ENCODE measurements at regions not wholly inside any gene's neighbourhood (a gene's known extent, or its start where the extent isn't known, plus 50 kb on each side); places are given as distances from the start of the nearest gene placed in this dataset.

DNA sequence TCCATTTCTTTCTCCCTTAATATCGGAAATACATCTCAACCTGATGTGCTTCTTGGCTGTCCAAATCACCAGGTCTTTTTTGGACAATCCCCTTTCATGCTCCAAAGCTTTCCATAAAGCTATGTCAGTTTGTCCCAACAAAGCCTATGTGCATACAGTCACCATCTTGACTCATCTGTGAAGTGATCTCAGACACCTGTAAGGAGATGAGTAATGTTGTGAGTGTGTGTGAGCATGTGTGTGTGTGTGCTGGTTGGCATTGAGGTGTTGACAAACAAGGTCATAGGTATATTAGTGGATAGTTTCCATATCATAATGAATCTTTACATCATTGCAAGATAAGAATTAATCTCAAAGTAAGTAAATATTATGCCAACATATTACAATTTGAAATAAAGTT is 1243.3 kb upstream of the SEL1L start:
- H3K4me3 ChIP-seq (ENCODE audit: low read depth, low read length), result no peak overlapping the region
- DNase-seq (ENCODE audit: low read depth), result no peak
- TF ChIP-seq, protein P1, sequence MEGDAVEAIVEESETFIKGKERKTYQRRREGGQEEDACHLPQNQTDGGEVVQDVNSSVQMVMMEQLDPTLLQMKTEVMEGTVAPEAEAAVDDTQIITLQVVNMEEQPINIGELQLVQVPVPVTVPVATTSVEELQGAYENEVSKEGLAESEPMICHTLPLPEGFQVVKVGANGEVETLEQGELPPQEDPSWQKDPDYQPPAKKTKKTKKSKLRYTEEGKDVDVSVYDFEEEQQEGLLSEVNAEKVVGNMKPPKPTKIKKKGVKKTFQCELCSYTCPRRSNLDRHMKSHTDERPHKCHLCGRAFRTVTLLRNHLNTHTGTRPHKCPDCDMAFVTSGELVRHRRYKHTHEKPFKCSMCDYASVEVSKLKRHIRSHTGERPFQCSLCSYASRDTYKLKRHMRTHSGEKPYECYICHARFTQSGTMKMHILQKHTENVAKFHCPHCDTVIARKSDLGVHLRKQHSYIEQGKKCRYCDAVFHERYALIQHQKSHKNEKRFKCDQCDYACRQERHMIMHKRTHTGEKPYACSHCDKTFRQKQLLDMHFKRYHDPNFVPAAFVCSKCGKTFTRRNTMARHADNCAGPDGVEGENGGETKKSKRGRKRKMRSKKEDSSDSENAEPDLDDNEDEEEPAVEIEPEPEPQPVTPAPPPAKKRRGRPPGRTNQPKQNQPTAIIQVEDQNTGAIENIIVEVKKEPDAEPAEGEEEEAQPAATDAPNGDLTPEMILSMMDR (IDR thresholded peaks at IDR 0.05; ENCODE audit: control insufficient read depth, extremely low read depth, insufficient read depth), result no peak

DNA sequence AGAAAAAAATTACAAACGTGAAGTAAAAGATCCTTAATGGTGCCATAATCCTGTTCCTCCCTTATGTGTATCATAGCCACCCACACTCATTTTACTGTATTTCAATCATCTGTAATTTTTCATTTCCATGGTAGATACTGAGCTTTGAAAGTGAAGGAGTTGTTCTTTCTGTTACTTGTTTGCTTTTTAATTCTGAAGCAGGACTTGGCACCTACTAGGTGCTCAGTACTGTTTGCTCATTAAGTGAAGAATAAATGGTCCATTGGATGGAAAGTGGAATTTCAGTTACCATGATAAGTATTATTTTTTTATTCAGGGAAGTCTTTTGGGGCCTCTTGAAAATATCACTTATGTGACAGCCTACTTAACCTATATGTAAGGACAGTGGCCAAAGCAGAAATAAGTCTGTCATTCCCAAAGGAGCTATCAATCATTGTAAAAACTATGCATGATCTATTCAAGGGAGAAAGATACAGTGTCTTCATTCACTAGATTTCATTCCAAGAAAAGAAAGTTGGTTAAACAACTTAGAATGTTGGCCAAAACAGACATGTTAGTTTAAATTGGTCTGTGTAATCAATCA is 1244.4 kb upstream of the SEL1L start:
- no peak for DNase-seq (ENCODE audit: low read depth)
- H3K4me3 ChIP-seq (ENCODE audit: low read depth, low read length), result no peak overlapping the region
- TF ChIP-seq, protein P1 (IDR thresholded peaks at IDR 0.05; ENCODE audit: control insufficient read depth, extremely low read depth, insufficient read depth), result no peak

DNA sequence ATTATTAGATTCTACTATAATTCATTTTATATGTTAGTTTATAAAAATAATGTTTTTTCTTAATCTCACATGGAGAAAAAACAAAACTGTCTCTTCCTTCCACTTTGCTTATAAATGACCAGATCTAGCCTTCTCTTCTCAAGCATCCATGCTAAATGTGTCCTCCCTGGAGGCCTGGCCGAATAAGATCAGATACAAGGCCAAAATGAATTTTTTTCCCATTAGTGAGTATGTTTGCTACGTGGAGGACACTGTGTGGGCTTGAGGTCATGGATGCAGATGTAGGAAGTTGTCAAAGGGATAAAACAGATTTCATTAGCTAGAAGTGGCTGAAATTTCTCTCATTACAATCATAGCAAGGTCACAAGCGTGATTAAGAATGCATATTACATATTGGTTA is 1244.9 kb upstream of the SEL1L start:
- no peak overlapping the region for H3K4me3 ChIP-seq (ENCODE audit: low read depth, low read length)
- no peak for DNase-seq (ENCODE audit: low read depth)
- TF ChIP-seq, protein P1 (IDR thresholded peaks at IDR 0.05; ENCODE audit: control insufficient read depth, extremely low read depth, insufficient read depth), result no peak

DNA sequence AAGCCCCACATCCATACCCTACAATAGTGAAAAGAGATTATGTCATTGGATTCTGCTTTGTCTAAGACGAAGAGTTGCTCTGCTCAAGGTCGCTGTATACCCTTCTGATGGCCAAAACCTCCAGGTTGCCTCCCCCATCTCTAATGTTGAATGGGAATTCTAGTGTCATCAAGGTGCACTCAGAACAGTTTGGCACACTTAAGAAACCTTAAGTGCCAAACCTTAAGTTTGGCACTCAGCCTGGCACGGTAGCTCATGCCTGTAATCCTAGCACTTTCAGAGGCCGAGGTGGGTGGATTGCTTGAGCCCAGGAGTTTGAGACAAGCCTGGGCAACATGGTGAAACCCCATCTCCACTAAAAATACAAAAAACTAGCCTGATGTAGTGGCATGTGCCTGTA is 1245.6 kb upstream of the SEL1L start:
- no peak overlapping the region for H3K4me3 ChIP-seq (ENCODE audit: low read depth, low read length)
- DNase-seq (ENCODE audit: low read depth), result no peak
- TF ChIP-seq, protein P1 (IDR thresholded peaks at IDR 0.05; ENCODE audit: control insufficient read depth, extremely low read depth, insufficient read depth), result no peak

DNA sequence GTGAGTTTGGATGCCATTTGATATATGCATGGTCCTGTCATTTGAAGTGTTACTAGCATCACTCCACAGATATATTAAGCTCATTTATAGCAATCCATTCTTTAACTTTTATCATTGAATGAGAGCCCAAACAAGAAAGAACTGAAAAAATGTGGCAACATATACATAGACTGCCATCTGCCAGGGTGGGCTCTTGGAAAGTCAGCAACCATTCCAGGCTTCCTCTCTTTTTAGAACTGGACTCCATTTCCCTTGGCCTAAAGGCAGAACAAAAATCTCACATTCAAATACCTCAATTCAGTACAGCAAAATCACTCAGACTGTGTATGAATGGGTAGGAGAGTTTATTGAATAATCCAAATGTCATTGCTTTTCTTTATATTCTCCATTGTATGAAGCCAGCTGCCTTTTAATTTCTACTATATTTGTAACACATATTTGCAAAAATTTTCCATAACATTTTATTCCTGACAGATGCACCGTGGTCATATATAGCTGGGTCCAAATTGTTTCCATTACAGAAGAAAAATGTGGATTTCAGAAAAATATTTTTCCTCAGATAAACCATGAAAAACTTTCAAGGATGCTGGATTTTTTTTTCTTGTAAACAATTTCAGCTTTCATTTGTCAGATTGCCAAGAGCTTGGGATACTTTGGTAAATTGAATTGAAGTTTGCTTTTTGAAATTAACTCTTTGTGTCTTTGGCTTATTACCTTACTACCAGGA is 1252.3 kb upstream of the SEL1L start:
- no peak overlapping the region for H3K4me3 ChIP-seq (ENCODE audit: low read depth, low read length)
- TF ChIP-seq, protein P1 (IDR thresholded peaks at IDR 0.05; ENCODE audit: control insufficient read depth, extremely low read depth, insufficient read depth), result no peak
- no peak for DNase-seq (ENCODE audit: low read depth)

DNA sequence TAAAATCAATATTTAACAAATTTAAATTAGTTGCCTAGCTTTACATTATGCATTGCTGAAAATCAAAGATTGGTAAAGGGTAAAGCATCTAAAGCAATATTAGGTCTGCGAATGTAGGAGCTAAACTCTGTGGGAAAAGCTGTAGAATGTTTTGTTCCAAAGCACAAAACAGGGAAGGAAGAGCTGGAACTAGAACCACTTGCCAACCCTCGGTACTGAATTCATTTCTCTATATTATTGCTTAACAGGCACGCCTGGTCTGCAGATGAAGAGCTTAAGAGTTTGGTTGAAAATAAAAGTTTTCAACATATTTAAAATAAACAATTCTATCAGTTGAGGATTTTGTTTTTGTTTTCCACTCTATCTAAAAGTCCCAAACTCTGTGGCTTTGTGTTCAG is 1252.8 kb upstream of the SEL1L start:
- TF ChIP-seq, protein P1 (IDR thresholded peaks at IDR 0.05; ENCODE audit: control insufficient read depth, extremely low read depth, insufficient read depth), result no peak
- DNase-seq (ENCODE audit: low read depth), result no peak
- H3K4me3 ChIP-seq (ENCODE audit: low read depth, low read length), result no peak overlapping the region

DNA sequence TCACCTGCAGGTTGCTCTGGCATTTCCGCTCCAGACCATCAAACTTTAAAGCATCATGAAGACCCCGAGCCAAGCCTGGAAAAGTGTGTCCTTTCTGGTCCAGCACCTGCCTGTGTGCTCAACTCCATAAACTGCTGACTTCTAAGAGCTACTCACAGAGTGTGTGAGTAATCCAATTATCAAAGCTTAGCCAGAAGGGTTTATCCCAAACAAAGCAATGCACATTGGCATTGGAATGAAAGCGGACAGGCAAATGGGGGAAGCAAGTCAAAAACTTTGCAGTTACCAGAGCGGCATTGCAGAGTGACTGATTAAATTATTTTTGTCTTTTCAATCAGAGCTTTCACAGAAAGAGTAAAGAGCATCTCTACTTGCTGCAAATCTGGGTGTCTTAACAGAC is 1262.4 kb upstream of the SEL1L start:
- no peak for DNase-seq (ENCODE audit: low read depth)
- no peak overlapping the region for H3K4me3 ChIP-seq (ENCODE audit: low read depth, low read length)
- TF ChIP-seq, protein P1 (IDR thresholded peaks at IDR 0.05; ENCODE audit: control insufficient read depth, extremely low read depth, insufficient read depth), result no peak

All from LNCaP clone FGC (cell line).